Duodenal mucosa (tissue), 2 donors: ENCODE measurements at regions not wholly inside any gene's neighbourhood (a gene's known extent, or its start where the extent isn't known, plus 50 kb on each side); places are given as distances from the start of the nearest gene placed in this dataset.

ENCODE experiments used
- H3K27ac ChIP-seq: one replicate; pipeline ENCODE4 v1.7.0; 2013; ENCODE audit warnings: low read depth, low read length
- H3K27me3 ChIP-seq, 2 donors: one replicate each; pipeline ENCODE4 v1.7.0; 2013; ENCODE audit warnings: low read length in 2 of 2, control low read depth in 1 of 2; ENCODE audit not compliant: insufficient read depth in 2 of 2, control insufficient read depth in 1 of 2
- H3K36me3 ChIP-seq, 2 donors: one replicate each; pipeline ENCODE4 v1.7.0; 2013; ENCODE audit warnings: low read length in 2 of 2, control low read depth in 1 of 2; ENCODE audit not compliant: insufficient read depth in 2 of 2, control insufficient read depth in 1 of 2
- H3K4me1 ChIP-seq, 2 donors: one replicate each; pipeline ENCODE4 v1.7.0; 2013; ENCODE audit warnings: low read length in 2 of 2, control low read depth in 1 of 2; ENCODE audit not compliant: insufficient read depth in 2 of 2, control insufficient read depth in 1 of 2
- H3K4me3 ChIP-seq, 2 donors: one replicate each; pipeline ENCODE4 v1.7.0; 2013; ENCODE audit warnings: low read length in 2 of 2, low read depth in 1 of 2
- H3K9ac ChIP-seq, 2 donors: one replicate each; pipeline ENCODE4 v1.7.0; 2013; ENCODE audit warnings: low read length in 2 of 2, low read depth in 1 of 2
- H3K9me3 ChIP-seq, 2 donors: one replicate each; pipeline ENCODE4 v1.7.0; 2013; ENCODE audit warnings: low read length in 2 of 2, control low read depth in 1 of 2; ENCODE audit not compliant: control insufficient read depth in 1 of 2

DNA sequence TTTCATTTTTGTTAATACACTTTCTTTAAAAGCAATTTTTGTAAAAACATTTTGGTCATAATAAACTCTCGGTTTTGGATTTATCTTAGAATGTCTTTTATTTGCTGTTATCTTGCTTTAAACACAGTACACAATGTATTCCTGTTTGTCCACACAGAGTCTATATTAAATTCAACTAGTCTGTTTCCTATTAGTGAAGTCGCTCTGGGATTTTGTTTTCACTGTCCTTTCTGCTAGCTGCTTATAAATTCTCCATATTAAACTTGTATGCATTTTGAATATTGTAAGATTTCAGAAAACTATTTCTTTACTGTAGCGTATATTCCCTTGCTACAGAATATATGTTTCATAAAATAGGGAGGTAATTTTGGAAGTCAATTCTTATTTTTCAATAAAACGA lies 630.2 kb downstream of the HDGFL1 start:
- Histone ChIP-seq H3K36me3 (no peaks in the 10 kb centered on the region), H3K27me3 (no peaks in the 10 kb centered on the region), H3K9me3 (peaks cover 0 to 4% of the 10 kb centered on the region in 2 donors), H3K4me1 (no peaks in the 10 kb centered on the region), H3K9ac (no peak overlapping the region), H3K27ac (no peak overlapping the region), H3K4me3 (no peak overlapping the region)

DNA sequence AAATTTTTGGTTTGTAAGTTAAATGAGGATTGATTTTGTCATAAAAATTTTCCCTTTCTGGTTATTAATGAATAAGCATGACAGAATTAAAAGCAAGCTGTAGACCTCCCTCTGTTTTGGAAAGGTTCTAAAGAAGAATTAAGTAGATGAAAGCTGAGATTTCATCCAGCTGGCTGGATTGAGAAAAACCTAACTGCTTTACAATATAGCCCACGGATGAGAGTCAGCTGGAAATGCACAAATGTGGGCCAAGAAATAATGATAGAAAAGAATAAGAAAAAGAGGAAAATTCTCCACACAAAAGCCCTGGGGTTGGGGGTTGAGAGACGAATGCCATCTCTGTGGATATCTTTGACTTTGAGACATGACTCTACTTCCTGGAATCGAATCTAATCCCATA lies 631.6 kb downstream of the HDGFL1 start:
- H3K36me3 ChIP-seq, result no peaks in the 10 kb centered on the region
- no peaks in the 10 kb centered on the region for H3K27me3 ChIP-seq
- no peak overlapping the region for H3K4me3 ChIP-seq
- H3K4me1 ChIP-seq, result no peaks in the 10 kb centered on the region
- no peak overlapping the region for H3K9ac ChIP-seq
- H3K27ac ChIP-seq, result no peak overlapping the region
- H3K9me3 ChIP-seq, result peaks cover 0 to 4% of the 10 kb centered on the region in 2 donors

GRCh38 chr6:23202207-23202606 lies 632.8 kb downstream of the HDGFL1 start:
- Histone ChIP-seq H3K4me1 (no peaks in the 10 kb centered on the region), H3K27ac (no peak overlapping the region), H3K4me3 (no peak overlapping the region), H3K27me3 (no peaks in the 10 kb centered on the region), H3K9ac (no peak overlapping the region), H3K9me3 (peaks cover 0 to 7% of the 10 kb centered on the region in 2 donors), H3K36me3 (no peaks in the 10 kb centered on the region)

GRCh38 chr6:23212398-23212797 lies 643.0 kb downstream of the HDGFL1 start:
- H3K9me3 ChIP-seq, result peaks cover 0 to 5% of the 10 kb centered on the region in 2 donors

DNA sequence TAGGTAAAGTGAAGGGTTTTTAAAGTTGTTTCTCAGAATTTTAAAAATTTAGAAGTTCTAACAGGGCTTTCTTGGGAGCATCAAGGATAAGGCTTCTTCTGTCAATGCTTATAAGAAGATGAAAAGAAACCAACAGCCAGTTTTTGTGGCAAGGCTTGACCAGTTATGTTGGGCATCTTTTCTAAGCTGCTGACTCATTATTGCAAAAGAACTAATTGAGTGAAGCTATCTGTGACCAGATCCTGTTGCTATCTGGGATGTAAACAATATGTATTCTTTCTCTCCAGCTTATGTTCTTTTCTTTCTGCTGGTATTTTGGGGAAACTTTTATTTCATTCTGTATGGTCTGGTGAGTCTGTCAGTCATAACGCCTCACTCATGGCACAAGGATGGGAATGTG lies 643.8 kb downstream of the HDGFL1 start:
- no peak overlapping the region for H3K27ac ChIP-seq
- H3K36me3 ChIP-seq, result no peaks in the 10 kb centered on the region
- H3K4me3 ChIP-seq, result no peak overlapping the region
- no peaks in the 10 kb centered on the region for H3K4me1 ChIP-seq
- peaks cover 0 to 5% of the 10 kb centered on the region in 2 donors for H3K9me3 ChIP-seq
- H3K9ac ChIP-seq, result no peak overlapping the region
- no peaks in the 10 kb centered on the region for H3K27me3 ChIP-seq

More at GRCh38 chr6:23212398-23212797, 643.0 kb downstream of the HDGFL1 start:
- no peak overlapping the region for H3K27ac ChIP-seq
- H3K27me3 ChIP-seq, result no peaks in the 10 kb centered on the region
- H3K9ac ChIP-seq, result no peak overlapping the region
- H3K4me3 ChIP-seq, result no peak overlapping the region
- H3K4me1 ChIP-seq, result no peaks in the 10 kb centered on the region
- H3K36me3 ChIP-seq, result no peaks in the 10 kb centered on the region

DNA sequence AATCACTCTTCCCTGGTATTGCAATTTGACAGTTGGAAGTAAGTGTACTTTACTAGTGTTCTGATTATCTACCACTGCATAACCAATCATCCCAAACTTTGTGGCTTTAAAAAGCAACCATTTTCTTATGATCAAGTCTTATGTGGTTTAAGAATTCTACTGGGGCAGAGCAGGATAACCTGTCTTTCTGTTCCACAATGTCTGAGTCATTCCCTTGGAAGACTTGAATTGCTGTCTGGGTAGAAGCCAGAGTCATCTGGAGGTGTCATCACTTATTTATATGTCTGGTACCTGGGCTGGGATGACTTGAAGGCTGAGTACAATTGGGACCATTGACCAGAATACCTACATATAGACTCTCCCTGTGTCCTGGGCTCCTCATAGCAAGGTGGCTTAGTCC lies 644.3 kb downstream of the HDGFL1 start:
- H3K36me3 ChIP-seq, result no peaks in the 10 kb centered on the region
- H3K27ac ChIP-seq, result no peak overlapping the region
- peaks cover 0 to 5% of the 10 kb centered on the region in 2 donors for H3K9me3 ChIP-seq
- H3K27me3 ChIP-seq, result no peaks in the 10 kb centered on the region
- H3K9ac ChIP-seq, result no peak overlapping the region
- H3K4me3 ChIP-seq, result no peak overlapping the region
- no peaks in the 10 kb centered on the region for H3K4me1 ChIP-seq

- H3K27ac ChIP-seq, result no peak overlapping the region
- no peaks in the 10 kb centered on the region for H3K27me3 ChIP-seq
- H3K4me1 ChIP-seq, result no peaks in the 10 kb centered on the region
- no peak overlapping the region for H3K4me3 ChIP-seq
- peaks cover 0 to 4% of the 10 kb centered on the region in 2 donors for H3K9me3 ChIP-seq
- H3K9ac ChIP-seq, result no peak overlapping the region
- H3K36me3 ChIP-seq, result no peaks in the 10 kb centered on the region
Observed at GRCh38 chr6:23218751-23219150, 649.4 kb downstream of the HDGFL1 start.

- Histone ChIP-seq H3K27ac (no peak overlapping the region), H3K9ac (no peak overlapping the region), H3K36me3 (no peaks in the 10 kb centered on the region), H3K9me3 (peaks cover 0 to 8% of the 10 kb centered on the region in 2 donors), H3K4me1 (no peaks in the 10 kb centered on the region), H3K27me3 (no peaks in the 10 kb centered on the region), H3K4me3 (no peak overlapping the region)
Observed at GRCh38 chr6:23222724-23223123, 653.4 kb downstream of the HDGFL1 start.

GRCh38 chr6:23224540-23224939 lies 655.2 kb downstream of the HDGFL1 start:
- no peaks in the 10 kb centered on the region for H3K27me3 ChIP-seq
- H3K4me1 ChIP-seq, result no peaks in the 10 kb centered on the region
- no peak overlapping the region for H3K4me3 ChIP-seq
- peaks cover 2 to 12% of the 10 kb centered on the region in 2 donors for H3K9me3 ChIP-seq
- no peak overlapping the region for H3K27ac ChIP-seq
- H3K9ac ChIP-seq, result no peak overlapping the region
- no peaks in the 10 kb centered on the region for H3K36me3 ChIP-seq

DNA sequence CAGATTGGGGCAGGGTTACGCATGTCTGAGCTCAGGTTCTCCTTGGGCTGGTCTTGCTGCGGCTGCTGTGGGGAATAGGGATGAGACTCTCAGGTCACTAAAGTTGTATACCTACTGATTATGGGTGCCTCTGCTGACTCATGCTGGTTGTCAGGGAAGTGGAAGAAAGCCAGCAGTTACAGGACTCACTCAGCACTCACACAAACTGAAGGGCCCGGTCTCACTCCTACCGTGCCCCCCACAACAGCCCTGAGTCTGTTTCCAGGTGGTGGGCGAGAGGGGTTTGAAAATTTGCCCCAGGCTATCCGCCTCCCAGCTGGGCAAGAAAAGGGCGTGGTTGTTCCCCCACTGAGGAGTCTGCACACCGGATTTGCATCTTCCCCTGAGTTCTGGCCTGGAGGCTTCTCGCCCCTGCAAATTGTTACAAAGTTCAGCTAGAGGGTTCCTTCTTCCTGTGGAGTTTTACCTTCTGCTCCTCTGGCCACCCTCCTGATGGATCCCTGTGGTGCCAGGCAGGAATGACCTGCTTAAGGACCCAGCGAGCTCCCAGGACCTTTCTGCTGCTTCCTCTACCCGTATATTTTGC lies 659.2 kb downstream of the HDGFL1 start:
- Histone ChIP-seq H3K9ac (no peak overlapping the region), H3K27ac (no peak overlapping the region), H3K9me3 (peaks cover 2 to 8% of the 10 kb centered on the region in 2 donors), H3K4me1 (no peaks in the 10 kb centered on the region), H3K36me3 (no peaks in the 10 kb centered on the region), H3K4me3 (no peak overlapping the region), H3K27me3 (no peaks in the 10 kb centered on the region)

DNA sequence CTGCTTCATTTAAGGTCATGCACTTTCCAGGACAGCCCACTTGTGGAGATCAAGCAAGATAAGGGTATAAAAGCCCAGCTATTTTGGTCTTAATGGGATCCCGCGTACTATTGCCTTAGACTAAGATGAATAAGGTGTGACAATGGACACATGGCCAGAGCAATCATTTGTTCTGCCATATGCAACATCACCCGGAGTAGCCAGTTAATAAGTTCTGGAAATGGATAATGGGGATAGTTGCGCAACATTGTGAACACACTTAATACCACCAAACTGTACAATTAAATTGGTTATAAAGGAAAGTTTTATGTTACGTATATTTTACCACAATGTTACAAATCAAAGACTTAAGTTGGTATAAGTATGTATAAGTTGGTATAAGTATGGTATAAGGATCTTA lies 674.5 kb downstream of the HDGFL1 start:
- H3K9me3 ChIP-seq, result peaks cover 2 to 12% of the 10 kb centered on the region in 2 donors

More for the DNA sequence above, 674.5 kb downstream of the HDGFL1 start:
- Histone ChIP-seq H3K9ac (no peak overlapping the region), H3K4me1 (no peaks in the 10 kb centered on the region), H3K27me3 (no peaks in the 10 kb centered on the region), H3K36me3 (no peaks in the 10 kb centered on the region), H3K4me3 (no peak overlapping the region), H3K27ac (no peak overlapping the region)
